Stimulated activated CD4-positive, alpha-beta T cell treated with anti-CD3 and anti-CD28 coated beads, Interleukin-1b, Interleukin-23, amount 100 ng/mL, for 48 hours (primary cell): ENCODE measurements at regions not wholly inside any gene's neighbourhood (a gene's known extent, or its start where the extent isn't known, plus 50 kb on each side); places are given as distances from the start of the nearest gene placed in this dataset.
"Not testable (repeated sequence)": the region's sequence is repeated elsewhere in the genome, so short reads cannot be mapped to it uniquely, and the experiment has no call there.

Experiments
- DNase-seq: peaks from one replicate; pipeline ENCODE4 v3.0.0-alpha.2; 2020

DNA sequence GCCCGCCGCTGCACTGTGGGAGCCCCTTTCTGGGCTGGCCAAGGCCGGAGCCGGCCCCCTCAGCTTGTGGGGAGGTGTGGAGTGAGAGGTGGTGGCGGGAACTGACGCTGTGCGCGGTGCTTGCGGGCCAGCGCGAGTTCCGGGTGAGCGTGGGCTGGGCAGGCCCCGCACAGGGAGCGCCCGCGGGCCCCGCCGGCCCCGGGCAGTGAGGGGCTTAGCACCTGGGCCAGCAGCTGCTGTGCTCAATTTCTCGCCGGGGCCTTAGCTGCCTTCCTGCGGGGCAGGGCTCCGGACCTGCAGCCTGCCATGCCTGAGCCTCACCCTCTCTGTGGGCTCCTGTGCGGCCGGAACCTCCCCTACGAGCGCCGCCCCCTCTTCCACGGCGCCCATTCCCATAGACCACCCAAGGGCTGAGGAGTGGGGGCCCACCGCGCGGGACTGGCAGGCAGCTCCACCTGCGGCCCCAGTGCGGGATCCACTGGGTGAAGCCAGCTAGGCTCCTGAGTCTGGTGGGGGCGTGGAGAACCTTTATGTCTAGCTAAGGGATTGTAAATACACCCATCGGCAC, 1062.6 kb downstream of the TDRD15 start:
- not testable (repeated sequence) for DNase-seq

DNA sequence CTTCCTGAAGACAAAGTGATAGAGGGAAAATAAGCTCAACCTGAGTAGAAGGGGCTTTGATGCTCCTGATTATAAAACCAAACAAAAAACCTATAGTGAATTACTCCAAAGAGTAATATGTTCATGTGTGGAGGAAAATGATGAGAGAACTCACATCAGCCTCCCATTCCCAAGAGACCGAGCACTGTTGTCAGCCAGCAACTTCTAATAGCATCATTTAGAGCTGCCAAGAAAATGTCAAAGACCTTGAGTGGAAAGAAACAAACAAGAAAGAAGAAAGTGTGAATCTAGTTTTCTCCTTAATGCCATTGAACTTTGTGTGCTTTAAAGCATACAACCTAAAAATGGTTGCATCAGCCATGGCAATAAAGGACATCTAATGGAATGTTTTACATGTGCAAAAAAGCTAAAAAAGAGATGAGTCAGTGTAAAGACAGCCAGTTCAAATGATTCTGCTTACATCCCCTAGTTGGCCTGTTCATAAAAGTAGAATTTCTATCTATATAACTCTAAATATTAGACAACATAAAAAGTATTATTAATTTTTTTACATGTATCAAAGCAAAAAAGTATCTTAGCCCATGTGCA, 1066.2 kb downstream of the TDRD15 start:
- DNase-seq, result no peak

DNA sequence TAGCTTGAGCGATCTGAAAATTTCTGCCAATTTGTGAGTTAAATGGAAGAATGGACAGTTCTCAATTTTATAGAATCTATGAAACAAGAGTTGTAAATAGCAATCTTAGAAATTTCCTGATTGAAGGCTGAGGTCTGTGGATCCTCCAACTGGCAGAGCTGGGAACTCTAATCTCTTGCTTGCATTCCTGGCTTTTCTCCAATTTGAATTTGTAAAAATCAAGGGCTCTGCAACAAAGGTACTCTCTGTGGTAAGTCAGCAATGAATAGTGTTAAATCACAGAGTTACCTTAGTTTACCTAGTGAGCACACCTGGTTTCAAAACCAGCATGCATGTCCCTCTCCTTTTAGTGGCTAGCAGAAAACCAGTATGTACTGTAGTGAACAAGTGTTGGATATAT, 1070.5 kb downstream of the TDRD15 start:
- DNase-seq, result no peak

DNA sequence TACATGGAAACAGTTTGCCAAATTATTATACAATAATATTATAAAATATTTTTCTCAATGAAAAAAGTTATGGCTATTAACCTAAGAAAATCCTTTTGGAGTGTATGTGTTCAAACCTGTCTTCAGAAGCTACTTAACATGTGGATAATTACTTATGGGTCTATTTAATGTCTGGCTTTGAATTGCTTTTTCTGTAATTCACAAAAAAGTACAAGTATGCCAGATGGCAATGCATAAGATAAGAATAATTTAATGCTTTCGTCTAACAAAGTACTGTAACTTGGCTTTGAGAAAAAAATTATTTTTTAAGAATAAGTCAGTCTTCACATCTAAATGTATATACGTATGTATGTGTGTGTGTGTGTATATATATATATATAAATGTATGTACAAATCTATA, 1073.0 kb downstream of the TDRD15 start:
- DNase-seq, result no peak

DNA sequence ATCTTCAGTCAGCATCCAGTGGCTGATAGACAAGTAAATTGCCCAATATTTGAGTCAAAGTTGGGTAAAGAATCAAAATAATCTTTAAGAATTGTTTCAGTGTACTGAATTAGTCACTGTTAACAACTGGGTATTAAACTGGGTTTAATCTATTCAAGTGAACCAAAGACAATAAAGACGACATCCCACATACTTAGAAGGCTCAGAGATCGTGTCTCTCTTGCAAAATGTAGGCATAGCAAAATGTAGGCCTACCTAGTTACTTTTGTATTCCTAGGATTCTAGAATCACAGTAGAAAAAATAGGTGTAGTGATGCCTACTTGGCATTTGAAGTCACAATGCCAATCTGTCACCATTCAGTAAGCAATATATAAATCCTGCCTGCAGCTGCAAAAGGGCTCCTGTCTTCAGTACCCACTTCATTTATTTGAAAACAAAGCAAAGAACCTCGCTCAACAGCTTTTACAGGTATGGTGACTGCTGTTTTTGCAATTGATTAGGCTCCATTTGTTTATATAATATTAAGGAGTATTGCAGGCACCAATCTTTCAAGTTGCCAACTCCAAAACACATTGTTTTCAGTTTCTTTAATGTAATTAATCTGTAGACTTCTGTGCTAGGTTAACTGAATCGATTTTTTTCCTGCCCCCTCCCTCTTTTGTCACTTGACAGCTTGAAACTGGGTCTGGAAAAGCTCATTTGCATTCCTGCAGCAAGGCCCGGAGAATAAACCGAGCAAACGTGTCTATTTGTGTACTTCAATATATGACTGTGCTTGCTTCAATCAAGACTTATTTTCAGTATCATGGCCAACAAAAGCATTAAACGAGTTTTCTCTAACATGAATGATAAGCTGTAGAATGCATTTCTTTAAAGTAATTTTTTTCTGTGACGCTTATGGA, 1074.9 kb downstream of the TDRD15 start:
- no peak for DNase-seq

DNA sequence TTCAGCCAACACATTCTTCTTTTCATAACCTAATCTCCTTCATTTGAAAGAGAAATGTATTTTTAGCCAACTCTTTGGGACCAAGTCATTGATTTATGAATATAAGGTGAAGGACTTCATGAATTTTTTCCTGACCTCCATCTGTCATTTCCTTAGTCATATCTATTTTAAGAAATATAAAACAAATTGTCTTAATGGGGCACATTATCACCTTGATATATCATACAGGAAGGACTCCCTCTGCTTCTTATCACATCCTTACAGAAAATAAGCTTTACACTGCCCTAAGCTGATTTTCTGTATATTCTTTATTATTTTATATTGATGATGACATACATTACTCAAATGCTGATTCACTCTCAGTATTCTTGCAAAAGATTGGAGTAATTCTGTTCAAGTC, 1076.2 kb downstream of the TDRD15 start:
- DNase-seq, result no peak

DNA sequence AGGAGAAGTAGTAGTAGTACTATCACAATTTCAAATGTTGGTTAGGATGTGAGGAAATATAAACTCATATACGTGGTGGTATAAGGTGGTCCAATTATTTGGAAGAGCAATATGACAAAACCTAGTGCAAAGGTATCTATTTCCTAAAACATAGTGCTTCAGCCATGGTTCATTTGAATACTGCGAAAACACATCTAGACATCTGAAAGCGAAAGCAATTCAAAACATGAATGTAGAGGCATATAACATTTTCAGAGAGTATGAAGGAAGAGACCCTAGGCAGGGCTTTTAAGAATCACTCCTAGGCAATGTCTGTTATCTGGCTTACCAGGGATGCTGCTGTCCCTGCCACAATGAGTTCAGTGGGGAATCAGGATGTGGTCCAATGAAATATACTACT, 1085.8 kb downstream of the TDRD15 start:
- DNase-seq, result no peak

DNA sequence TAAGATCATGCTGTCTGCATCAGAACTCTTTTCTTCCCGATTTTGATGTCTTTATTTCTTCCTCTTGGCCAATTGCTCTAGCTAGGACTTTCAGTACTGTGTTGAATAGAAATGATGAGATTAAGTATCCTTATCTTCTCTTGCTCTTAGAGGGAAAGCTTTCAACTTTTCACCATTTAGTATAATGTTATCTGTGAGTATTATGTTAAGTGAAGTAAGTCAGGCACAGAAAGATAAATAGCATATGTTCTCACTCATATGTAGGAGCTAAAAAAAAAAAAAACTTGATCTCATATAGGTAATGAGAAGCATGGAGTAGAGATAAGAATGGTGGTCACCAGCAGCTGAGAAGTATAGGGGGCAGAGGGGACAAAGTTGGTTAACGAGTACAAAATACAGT, 1089.5 kb downstream of the TDRD15 start:
- DNase-seq, result no peak

DNA sequence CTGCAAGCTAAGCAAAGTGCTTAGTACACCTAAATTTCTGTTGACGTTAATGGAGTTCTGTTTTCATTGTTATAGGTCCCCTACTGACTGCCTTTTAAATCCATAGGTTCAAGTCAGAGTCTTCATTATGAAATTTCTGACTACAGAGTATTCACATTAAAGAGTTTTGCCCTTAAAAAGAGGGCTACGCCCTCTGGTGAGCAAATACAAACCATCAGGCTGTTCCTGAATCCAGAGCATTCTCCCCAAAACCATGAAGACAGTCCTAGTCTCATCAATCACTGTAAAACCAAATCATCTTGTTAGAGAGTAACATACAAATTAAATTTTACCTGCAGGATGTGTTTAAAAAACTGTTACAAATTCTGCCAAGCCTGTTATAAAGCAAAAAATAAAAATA, 1091.7 kb downstream of the TDRD15 start:
- no peak for DNase-seq

DNA sequence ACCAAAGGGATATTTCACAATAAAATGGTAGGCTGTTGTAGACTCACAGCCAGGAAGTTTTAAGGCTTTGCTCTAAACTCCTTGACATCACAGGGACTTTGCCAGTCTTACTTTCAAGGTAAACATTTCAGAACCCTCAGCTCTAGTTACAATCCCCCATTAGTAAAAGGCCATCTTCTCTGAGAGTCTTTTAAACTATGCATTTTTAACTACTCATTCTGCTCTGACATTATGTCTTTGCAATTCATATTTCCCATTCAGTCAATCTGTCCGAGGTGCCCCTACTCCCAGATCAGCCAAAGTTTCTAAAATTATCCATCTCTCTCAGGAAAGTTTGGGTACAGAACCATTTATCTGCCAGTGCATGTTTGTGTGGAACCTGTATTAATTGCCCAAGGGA, 1094.1 kb downstream of the TDRD15 start:
- DNase-seq, result no peak

DNA sequence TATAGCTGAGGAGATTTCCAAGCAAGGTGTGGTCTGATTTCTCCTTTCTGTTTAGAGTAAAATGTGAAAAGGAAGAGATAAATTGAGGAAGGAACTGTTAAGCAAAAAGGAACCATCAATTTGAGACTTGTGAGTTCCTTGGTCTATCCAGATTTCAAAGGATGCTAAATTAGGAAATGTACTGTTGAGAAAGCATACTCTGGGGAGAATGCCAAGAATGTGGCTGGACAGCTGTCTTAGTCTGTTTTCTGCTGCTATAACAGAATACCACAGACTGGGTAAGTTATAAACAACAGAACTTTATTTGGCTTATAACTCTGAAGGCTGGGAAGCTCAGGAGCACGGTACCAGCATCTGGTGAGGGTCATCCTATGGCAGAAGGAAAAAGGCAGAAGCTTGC, 1097.2 kb downstream of the TDRD15 start:
- DNase-seq, result no peak

DNA sequence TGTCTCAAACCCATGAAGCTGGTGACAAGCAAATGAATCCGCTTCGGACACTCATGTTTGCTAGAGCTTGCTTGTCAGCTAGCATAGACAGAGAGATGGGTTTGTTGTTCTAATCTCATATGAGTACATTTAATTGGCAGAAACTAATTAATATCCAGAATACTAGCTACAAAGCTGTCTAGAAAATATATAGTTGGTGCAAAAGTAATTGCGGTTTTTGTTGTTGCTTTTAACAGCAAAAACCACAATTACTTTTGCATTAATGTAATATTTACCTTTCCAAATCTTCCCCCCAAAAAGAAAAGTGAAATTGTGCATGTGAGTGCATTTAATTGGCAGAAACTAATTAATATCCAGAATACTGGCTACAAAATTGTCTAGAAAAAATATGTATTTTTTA, 1115.2 kb downstream of the TDRD15 start:
- no peak for DNase-seq

DNA sequence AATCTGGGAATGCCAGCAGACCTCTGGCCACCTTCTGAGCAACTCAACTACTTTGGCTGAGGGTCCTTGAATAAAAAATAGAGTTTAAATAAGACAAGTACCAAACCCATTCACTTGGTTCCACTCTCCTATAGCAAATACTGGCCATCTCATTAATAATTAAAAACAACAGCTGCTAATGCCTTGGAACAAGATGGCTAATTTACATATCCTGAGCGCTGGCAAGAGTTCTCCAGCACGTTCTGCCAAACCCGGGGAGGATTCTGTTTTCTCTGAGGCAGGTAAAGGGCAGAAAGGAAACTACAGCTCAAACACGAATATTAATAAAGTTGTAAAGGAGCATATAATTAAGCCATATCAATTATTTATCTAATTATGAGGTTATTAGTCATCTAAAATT, 1123.7 kb downstream of the TDRD15 start:
- no peak for DNase-seq

DNA sequence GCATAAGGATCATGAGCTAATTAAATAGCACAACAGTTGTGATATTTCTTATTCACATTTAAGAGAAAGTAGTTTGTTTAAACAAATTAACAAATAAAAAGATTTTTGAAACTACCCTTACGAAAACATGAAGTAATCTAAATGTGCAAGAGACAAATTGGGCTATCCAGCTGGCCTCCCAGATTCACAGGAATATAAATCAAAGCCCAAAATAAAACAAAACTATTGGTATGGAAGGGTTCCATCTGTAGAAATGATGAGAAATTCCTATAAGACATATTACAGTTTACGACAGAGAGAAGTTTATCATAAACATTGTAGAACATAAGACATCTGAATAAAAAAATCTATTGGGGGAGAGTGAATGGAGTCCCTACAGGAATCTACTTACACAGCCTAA, 1125.1 kb downstream of the TDRD15 start:
- DNase-seq, result no peak

DNA sequence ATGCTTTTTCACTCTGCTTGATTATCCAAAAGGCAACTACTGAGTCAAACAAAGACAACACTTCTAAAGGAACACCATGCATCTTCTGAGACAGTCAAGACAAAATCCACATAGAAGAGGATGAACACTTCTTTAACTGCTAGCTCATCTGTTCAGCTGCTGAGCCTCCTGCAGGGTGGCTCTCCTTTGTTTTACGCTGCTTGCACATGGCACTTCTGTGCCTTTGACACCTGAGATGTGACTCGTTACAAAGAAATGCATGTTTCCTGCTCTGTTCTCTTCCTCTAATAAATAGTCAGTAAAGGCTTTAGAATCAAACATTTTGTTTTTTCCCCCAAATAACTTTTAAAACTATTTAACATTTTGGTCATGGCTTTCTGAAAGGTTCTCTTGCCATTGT, 1129.4 kb downstream of the TDRD15 start:
- no peak for DNase-seq

DNA sequence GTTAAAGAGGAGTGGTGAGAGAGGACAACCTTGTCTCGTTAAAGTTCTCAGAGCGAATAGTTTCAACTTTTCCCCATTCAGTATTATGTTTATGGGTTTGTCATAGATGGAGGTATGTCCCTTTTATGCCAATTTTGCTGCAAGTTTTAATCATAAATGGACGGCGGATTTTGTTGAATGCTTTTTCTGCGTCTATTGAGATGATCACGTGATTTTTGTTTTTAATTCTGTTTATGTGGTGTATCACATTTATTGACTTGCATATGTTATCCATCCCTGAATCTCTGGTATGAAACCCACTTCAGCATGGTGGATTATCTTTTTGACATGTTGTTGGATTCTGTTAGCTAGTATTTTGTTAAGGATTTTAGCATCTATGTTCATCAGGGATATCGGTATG, 1123.8 kb upstream of the KLHL29 start:
- DNase-seq, result no peak

DNA sequence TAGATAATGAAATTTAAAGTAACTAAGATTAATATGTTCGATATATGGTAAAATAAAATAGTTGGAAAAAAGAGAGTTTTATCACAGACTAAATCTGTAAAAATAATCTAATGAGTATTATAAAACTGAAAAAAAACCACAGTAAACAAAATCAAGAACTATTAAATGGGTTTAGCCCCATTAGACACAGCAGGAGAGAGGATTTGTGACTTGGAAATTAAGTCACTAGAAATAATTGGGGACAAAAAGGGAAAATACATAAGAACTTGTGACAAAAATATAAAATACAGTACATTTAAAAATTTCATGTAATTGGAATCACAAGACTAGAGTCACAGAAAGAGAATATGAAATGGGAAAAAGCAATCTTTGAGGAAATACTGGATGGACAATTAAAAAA, 1114.6 kb upstream of the KLHL29 start:
- DNase-seq, result no peak

DNA sequence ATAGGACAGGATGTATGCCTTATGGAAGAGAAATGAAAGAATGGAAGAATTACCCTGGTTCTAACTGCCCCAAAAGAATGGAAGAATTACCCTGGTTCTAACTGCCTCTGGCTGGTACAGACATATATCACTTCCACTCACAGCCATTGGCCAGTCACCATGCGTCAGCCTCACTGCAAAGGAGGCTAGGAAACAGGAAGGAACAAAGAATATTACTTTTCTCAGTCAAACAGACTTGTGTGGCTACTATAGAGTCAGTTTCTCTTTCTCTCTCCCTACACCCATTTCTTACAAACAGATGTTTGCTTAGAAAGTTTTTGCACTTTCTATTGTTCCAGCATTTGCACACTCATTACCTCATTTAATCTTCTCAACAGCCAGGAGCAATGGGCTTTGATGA, 1111.1 kb upstream of the KLHL29 start:
- no peak for DNase-seq

DNA sequence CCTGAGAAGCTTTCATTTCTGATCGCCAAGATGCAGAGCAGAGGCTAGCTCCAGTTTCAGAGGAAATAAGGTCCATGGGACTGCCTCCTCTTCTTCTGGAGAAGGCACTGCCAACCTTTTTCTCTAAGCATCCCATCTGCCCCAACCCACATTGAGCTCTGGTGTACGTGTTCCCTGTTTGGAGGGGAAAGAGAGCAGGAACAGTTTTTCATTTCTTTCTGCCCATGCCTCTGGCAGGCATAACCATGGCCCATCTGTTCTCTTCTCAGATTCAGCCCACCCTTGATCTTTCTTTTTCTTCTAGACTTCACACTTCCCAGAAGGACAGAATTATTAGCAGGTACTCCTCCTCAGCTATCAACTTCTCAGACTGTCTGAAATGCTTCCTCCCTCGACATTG, 1110.3 kb upstream of the KLHL29 start:
- DNase-seq, result no peak

DNA sequence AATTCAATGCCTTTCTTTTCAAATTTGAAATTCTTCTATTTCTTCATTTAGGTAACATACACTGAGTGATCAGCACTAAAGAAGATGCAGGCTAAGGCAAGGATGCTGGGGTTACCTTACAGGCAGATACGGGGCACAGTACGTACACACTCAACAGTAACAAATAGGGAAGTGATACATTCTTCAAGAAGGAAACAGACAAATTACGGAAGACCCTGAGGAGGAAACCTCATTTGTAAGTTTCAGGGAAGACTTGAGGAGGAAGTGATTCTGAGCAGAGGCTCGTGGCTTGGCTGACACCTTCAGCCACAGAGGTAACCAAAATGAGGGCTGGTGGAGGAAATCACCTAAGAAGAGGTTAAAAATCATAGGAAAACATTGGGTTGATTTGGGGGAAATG, 1108.3 kb upstream of the KLHL29 start:
- no peak for DNase-seq

DNA sequence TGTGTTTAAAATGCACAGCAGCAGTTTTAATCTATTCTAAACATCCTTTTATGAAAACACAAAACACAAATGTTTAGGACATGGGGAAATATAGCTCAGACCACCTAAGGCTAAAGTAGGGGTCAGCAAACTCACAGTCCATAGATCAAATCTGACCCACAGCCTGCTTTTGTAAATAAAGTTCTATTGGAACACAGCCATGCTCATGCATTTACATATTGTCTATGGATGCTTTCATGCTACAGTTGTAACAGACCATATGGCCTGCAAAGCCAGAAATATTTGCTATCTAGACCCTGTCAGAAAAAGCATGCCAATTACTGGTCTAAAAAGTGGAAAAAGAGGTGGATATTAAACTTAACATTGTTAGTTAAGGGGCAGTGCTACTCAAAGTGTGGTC, 1105.4 kb upstream of the KLHL29 start:
- DNase-seq, result no peak

DNA sequence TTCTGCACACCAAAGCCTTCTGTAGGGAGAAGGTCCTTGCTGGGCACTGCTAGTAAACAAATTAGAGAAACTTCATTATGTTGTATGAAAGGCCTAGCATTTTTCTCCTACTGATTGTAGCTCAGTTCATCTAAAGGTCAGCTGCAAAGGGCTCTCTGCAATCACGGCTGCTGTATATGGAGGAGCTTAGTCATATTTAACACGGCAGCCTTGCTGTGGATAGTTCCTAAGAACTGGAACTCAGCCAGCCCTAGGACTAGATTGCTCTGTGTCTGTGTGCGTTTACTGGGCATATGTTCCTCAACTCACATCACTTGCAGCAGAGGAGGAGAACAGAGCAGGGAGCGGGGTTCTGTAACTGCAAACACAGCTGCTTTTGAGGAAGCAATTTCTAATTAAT, 1103.9 kb upstream of the KLHL29 start:
- DNase-seq, result no peak

DNA sequence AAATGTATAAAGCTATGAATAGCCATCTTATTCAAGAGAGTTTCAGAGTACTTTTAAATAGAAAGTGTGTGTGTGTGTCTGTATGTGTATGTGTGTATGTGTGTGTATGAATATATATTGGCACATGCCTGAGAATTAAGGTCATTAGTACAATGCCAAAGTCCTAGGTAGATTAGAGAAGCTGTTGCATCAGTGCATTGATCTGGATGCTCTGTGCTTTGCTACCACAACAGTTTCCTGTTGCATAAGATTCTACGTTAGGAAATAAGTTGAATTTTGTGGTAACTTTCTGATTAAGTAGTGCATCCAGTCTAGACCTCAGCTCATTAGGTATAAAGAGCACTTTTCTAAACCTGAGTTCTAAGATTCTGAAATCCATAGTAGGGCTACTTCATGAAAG, 1102.8 kb upstream of the KLHL29 start:
- DNase-seq, result no peak

DNA sequence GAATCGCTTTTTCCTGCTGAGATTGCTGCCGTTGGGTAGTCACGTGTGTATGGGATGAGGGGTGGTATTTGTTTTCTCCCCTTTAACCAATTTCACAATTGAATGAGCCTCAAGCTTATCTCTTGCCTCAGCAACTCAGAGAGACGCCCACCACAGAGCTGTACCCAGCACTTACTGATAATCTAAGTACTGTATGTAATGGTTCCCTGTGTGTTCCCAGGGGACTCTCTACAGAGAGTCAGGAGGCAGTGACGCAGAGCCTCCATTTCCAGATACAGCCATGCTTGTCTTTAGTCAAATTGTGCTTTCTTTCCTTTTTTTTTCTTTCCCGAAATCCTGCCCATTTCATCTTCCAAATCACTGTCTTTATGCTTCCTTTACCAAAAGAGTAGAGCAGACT, 1102.1 kb upstream of the KLHL29 start:
- no peak for DNase-seq

DNA sequence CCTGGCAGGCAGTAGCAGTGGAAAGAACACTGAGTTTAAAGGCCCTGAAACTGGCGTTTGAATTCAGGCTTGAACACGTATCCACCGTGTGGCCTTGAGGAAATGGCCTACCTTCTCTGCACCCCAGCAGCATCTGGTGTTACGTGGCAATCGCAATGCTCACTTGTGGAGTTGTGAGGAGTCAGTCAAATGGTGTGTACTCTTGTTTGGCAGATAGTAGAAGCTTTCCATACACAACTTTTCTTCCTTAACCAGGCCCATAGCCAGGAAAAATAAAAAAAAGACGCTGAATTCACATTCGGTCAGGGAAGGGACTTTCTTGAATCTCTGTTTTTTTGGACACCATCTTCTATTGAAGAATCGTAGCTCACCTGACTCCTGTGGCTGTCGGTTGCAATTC, 1101.5 kb upstream of the KLHL29 start:
- no peak for DNase-seq
